ENCODE measurements at regions not wholly inside any gene's neighbourhood (a gene's known extent, or its start where the extent isn't known, plus 50 kb on each side); places are given as distances from the start of the nearest gene placed in this dataset.

DNA sequence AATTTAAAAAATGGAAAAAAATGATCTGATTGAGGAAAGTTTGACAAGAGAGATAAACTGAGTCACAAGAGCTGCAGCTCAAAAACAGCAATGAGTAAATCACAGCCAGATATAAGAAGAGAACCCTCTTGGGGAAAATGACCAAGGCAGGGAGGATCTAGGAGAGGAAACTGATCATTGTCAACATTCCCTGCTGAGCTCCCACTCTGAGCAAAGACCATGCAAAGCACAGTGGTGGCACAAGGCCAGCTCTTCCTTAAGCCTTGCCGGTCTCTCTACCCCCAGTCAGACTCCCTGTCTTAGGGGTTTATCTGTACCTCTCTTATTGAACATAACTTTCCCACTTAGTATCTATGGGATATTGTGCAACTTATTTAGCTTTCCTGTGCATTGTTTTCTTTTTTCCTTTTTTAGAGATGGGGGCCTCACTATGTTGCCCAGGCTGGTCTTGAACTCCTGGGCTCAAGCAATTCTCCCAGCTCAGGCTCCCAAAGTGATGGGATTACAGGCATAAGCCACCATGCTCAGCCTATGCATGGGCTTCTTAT lies 54.0 kb upstream of the PPP1CB start:
- TF ChIP-seq POLR2AphosphoS5 (IDR thresholded peaks at IDR 0.05; ENCODE audit: insufficient read depth in 1 of 2, low read depth in 1 of 2) = no peak
- TF ChIP-seq, protein P1, sequence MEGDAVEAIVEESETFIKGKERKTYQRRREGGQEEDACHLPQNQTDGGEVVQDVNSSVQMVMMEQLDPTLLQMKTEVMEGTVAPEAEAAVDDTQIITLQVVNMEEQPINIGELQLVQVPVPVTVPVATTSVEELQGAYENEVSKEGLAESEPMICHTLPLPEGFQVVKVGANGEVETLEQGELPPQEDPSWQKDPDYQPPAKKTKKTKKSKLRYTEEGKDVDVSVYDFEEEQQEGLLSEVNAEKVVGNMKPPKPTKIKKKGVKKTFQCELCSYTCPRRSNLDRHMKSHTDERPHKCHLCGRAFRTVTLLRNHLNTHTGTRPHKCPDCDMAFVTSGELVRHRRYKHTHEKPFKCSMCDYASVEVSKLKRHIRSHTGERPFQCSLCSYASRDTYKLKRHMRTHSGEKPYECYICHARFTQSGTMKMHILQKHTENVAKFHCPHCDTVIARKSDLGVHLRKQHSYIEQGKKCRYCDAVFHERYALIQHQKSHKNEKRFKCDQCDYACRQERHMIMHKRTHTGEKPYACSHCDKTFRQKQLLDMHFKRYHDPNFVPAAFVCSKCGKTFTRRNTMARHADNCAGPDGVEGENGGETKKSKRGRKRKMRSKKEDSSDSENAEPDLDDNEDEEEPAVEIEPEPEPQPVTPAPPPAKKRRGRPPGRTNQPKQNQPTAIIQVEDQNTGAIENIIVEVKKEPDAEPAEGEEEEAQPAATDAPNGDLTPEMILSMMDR (IDR thresholded peaks at IDR 0.05) = no peak
